GM19035 (cell line): ENCODE measurements at regions not wholly inside any gene's neighbourhood (a gene's known extent, or its start where the extent isn't known, plus 50 kb on each side); places are given as distances from the start of the nearest gene placed in this dataset.

Source experiments
- ATAC-seq: cut with Tn5 transposase; IDR thresholded peaks from one replicate; pipeline ENCODE4 v1.9.1; 2021; ENCODE audit not compliant: unreplicated experiment

DNA sequence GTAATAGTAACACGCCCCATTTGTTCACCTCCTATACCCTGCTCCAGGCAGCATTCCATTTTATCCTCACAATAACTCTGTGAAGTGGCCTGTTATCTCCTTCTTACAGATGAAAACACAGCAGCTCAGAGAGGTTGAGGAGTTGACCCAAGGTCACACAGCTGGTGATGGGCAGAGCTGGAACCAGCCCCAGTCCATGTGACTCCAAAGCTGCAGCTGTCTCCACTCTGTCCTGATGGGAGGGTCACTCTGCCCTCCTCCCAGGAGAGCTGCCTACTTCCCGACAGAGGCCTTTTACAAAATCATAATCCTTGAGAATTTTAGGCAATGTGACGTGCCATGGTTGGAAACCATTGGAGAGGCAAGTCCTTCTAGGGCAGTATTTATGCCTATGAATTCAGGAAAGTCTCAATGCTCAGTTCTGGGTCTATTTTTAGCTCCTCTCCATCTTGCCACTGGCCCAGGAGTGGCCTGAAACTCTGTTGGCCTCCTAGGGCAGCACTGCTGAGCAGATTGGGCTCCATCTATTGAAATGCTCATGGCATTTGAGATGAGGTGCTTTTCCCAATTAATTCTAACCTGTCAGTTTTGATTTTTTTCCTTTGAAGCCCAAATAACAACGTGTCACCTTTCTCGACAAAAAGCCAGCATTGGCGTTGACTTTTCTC lies 50.1 kb upstream of the KCNK12 start:
- ATAC-seq: no peak
